ENCODE measurements at regions not wholly inside any gene's neighbourhood (a gene's known extent, or its start where the extent isn't known, plus 50 kb on each side); places are given as distances from the start of the nearest gene placed in this dataset.

- TF ChIP-seq CTCF (IDR thresholded peaks at IDR 0.05) = no peak
- no peak for TF ChIP-seq ZFX (IDR thresholded peaks at IDR 0.05; ENCODE audit: borderline replicate concordance)
Measured at GRCh38 chr13:65416784-65417183, 1813.4 kb downstream of the PCDH9 start.

Data from 22Rv1 (cell line).